ENCODE measurements at regions not wholly inside any gene's neighbourhood (a gene's known extent, or its start where the extent isn't known, plus 50 kb on each side); places are given as distances from the start of the nearest gene placed in this dataset.

- no peak for TF ChIP-seq EP300 (IDR thresholded peaks at IDR 0.05)
- no peak for TF ChIP-seq POLR2AphosphoS5 (IDR thresholded peaks at IDR 0.05)
Measured at GRCh38 chr15:84113919-84114318, 121.7 kb upstream of the GOLGA6L4 start.
